Body of pancreas (tissue), 4 donors: ENCODE measurements at regions not wholly inside any gene's neighbourhood (a gene's known extent, or its start where the extent isn't known, plus 50 kb on each side); places are given as distances from the start of the nearest gene placed in this dataset.

Source experiments
- CTCF ChIP-seq, 7 experiments: fragments of 450-650 bp in 4 of 7; fragments of 200-600 bp in 3 of 7; sonication (generic) in 3 of 7; IDR thresholded peaks; one replicate each; pipeline ENCODE4 v1.5.1; 2016 to 2019; ENCODE audit warnings: antibody characterized with exemption in 7 of 7
- POLR2A ChIP-seq, 3 donors: fragments of 450-650 bp; IDR thresholded peaks; one replicate each; pipeline ENCODE4 v1.6.1; 2016; ENCODE audit warnings: antibody characterized with exemption in 3 of 3, mild to moderate bottlenecking in 2 of 3

- TF ChIP-seq CTCF (IDR thresholded peaks at IDR 0.05) (no peak), POLR2A (IDR thresholded peaks at IDR 0.05) (no peak)
Measured at GRCh38 chr12:127473766-127474165, 793.2 kb upstream of the TMEM132C start.
